ENCODE measurements at regions not wholly inside any gene's neighbourhood (a gene's known extent, or its start where the extent isn't known, plus 50 kb on each side); places are given as distances from the start of the nearest gene placed in this dataset.

DNA sequence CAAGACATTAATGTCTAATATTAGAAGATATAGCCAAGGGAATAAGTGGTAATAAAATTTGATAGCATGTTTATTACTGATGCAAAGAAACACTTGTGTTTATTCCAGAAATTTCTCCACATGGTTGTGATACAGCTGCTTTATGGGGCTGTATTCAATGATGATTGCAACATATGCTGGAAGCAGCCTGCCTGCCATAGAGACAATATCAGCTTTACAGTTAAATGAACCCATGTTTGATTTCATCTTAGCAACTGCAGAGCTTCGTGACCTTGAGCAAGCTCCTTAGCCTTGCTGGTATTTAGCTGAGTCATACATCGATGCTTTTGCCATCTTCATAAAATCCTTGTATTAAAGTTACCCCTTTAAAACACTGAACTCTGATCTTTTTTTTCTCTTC, 168.1 kb upstream of the STAC start:
- no peak overlapping the region for H3K4me3 ChIP-seq
- no peak for DNase-seq
- no peak overlapping the region for H3K27ac ChIP-seq (replicated peaks)
- no peaks in the 10 kb centered on the region for H3K9me3 ChIP-seq (replicated peaks)
- no peaks in the 10 kb centered on the region for H3K36me3 ChIP-seq
- no peaks in the 10 kb centered on the region for H3K4me1 ChIP-seq
- H3K27me3 ChIP-seq (ENCODE audit: low read depth) = no peaks in the 10 kb centered on the region
- TF ChIP-seq, protein P1, sequence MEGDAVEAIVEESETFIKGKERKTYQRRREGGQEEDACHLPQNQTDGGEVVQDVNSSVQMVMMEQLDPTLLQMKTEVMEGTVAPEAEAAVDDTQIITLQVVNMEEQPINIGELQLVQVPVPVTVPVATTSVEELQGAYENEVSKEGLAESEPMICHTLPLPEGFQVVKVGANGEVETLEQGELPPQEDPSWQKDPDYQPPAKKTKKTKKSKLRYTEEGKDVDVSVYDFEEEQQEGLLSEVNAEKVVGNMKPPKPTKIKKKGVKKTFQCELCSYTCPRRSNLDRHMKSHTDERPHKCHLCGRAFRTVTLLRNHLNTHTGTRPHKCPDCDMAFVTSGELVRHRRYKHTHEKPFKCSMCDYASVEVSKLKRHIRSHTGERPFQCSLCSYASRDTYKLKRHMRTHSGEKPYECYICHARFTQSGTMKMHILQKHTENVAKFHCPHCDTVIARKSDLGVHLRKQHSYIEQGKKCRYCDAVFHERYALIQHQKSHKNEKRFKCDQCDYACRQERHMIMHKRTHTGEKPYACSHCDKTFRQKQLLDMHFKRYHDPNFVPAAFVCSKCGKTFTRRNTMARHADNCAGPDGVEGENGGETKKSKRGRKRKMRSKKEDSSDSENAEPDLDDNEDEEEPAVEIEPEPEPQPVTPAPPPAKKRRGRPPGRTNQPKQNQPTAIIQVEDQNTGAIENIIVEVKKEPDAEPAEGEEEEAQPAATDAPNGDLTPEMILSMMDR (IDR thresholded peaks at IDR 0.05; ENCODE audit: borderline replicate concordance) = no peak
- intact Hi-C loops (cut with micrococcal nuclease) = no loop called here

DNA sequence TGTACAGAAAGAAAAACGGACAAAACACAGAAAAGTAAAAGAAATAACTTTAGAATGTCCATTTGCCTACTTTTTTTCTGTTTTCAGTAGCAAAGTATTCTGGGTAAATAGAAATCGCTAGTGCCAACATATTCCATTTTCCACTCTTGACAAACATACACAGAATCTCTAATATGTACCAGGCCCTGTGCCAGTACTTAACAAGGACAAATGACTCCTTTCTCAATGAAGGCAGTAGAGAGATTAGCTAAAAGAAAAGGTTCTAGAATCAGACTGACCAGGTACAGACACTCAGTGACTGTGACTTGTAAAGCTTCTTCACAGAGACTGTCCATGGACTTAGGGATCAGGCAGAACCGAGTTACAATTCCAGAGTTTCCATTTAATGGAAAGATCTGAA, 165.8 kb upstream of the STAC start:
- TF ChIP-seq, protein P1 (IDR thresholded peaks at IDR 0.05; ENCODE audit: borderline replicate concordance) = no peak
- no peak overlapping the region for H3K27ac ChIP-seq (replicated peaks)
- intact Hi-C loops (cut with micrococcal nuclease) = no loop called here
- no peak overlapping the region for H3K4me3 ChIP-seq
- H3K27me3 ChIP-seq (ENCODE audit: low read depth) = no peaks in the 10 kb centered on the region
- H3K9me3 ChIP-seq (replicated peaks) = peaks cover 4% of the 10 kb centered on the region
- H3K4me1 ChIP-seq = no peaks in the 10 kb centered on the region
- DNase-seq = no peak
- H3K36me3 ChIP-seq = no peaks in the 10 kb centered on the region

DNA sequence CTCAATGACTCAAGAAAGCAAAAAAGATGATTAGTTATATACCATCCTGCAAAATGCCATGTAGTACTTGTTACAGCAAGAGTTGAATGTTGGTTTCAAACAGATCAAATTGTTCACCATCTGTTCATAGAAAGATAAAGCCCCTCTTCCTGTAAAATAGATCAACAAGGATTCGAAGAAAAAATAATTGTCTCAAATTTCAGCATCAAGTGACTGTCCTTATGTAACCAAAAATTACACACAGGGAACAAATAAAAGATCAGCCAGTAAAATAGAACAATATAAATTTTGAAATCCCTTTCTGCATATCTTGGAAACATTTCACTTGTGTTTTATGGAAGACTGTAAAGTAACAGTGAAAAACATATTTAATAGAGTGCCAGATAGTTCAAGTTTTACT, 165.1 kb upstream of the STAC start:
- no peak for DNase-seq
- Histone ChIP-seq H3K4me3 (no peak overlapping the region), H3K36me3 (no peaks in the 10 kb centered on the region), H3K27me3 (ENCODE audit: low read depth) (no peaks in the 10 kb centered on the region), H3K9me3 (replicated peaks) (peaks cover 4% of the 10 kb centered on the region), H3K4me1 (no peaks in the 10 kb centered on the region), H3K27ac (replicated peaks) (no peak overlapping the region)
- intact Hi-C loops (cut with micrococcal nuclease) = no loop called here
- TF ChIP-seq, protein P1 (IDR thresholded peaks at IDR 0.05; ENCODE audit: borderline replicate concordance) = no peak

DNA sequence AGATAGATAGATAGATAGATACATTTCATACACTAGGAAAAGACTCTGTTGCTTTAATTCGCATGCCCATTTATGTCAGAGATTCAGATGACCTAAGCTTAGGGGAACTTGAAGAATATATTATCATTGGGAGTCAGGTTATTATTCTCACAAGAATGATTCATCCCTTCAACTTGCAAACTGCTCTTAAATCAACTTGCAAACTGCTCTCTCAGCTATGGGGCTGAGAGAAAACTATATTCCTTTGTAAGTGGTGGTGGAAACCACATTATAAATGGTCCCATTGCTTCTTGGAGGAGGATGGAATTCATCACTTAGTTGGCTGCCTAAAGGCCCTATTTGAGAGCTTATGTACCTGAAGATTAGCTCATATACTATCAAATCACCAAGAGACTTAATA, 160.9 kb upstream of the STAC start:
- Histone ChIP-seq H3K36me3 (no peaks in the 10 kb centered on the region), H3K27ac (replicated peaks) (no peak overlapping the region), H3K27me3 (ENCODE audit: low read depth) (no peaks in the 10 kb centered on the region), H3K9me3 (replicated peaks) (peaks cover 13% of the 10 kb centered on the region), H3K4me3 (no peak overlapping the region), H3K4me1 (no peaks in the 10 kb centered on the region)
- intact Hi-C loops (cut with micrococcal nuclease) = no loop called here
- TF ChIP-seq, protein P1 (IDR thresholded peaks at IDR 0.05; ENCODE audit: borderline replicate concordance) = no peak
- DNase-seq = no peak

DNA sequence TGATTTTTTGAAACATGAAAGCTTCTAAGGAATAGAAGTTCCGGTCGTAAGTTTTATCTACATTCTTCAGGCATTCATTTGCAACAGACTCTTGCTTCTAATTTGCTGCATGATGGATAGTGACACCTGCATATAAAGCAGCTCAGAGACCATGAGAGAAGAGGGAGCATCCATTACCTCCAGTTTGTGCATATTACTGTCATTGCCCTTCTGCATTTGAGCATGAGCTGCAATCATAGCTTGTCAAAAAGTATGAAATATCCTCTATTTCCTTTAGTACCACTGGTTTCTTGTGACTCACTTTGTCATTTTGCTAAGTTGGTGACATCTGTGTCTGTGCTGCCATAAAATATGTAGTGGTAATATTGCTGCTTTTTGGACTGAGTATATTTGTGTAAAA, 160.1 kb upstream of the STAC start:
- intact Hi-C loops (cut with micrococcal nuclease) = no loop called here

More for the DNA sequence above, 160.1 kb upstream of the STAC start:
- H3K4me3 ChIP-seq = no peak overlapping the region
- no peak for DNase-seq
- H3K4me1 ChIP-seq = no peaks in the 10 kb centered on the region
- H3K36me3 ChIP-seq = no peaks in the 10 kb centered on the region
- TF ChIP-seq, protein P1 (IDR thresholded peaks at IDR 0.05; ENCODE audit: borderline replicate concordance) = no peak
- peaks cover 13% of the 10 kb centered on the region for H3K9me3 ChIP-seq (replicated peaks)
- no peak overlapping the region for H3K27ac ChIP-seq (replicated peaks)
- H3K27me3 ChIP-seq (ENCODE audit: low read depth) = no peaks in the 10 kb centered on the region
